IPS DF 19.7 (cell line): ENCODE measurements at regions not wholly inside any gene's neighbourhood (a gene's known extent, or its start where the extent isn't known, plus 50 kb on each side); places are given as distances from the start of the nearest gene placed in this dataset.
A peak's percentile ranks its signal among the peaks of the same experiment; 100 is the strongest.

ENCODE experiments used
- DNase-seq: peaks from one replicate; pipeline ENCODE4 v3.0.0-alpha.2; 2013; ENCODE audit warnings: low read depth, low spot score

DNA sequence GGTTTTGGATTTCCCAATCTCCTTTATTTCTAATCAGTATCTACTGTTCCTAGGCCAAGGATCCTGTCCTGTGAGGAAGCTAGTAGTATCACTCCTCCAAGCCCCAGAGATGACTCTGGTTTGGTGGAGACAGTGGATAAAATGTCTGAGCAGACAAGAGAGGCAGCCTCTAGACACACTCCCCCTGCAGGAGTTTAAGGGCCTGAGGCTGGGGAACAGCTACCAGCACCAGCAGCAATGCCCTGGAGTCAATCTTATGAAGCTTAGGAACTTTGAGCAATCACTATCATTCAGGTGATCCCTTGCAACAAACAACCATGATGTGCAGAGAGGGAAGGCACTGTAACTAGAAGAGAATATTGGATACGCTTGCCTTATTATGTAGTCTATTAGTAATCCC, 384.7 kb upstream of the ID4 start:
- peak; percentile 12 for DNase-seq

DNA sequence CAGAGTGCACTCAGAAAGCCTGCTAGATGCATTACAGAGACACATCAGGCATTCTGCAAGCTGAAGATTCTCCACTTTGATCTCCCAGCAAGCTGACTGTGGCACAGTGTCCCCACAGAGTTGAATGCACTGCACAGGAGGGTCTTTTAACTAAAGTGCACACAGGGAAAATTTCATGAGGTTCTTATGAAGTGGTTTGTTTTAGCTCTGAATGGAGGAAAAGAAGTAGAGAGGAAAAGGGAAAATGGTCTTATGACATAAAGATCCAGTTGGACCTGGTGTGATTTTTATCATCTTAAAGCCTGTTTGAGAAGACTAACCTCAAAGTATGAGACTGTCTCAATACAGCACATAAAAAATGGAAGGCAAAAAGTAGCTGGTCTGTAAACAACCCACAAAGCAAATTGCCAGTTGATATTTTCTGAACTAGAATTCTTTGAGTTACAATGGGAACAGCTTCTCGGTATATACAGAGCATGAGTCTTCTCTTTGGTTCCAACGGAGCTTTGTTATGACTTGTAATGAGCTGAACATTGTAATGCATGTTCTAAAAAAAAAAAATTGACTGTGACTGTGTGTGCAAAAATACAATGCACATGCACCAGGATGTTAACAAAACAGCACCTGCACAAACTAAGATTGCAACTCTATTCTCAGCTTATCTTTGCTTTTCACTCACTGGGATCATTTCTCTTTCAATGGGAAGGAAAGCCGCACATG, 383.0 kb upstream of the ID4 start:
- DNase-seq: no peak

DNA sequence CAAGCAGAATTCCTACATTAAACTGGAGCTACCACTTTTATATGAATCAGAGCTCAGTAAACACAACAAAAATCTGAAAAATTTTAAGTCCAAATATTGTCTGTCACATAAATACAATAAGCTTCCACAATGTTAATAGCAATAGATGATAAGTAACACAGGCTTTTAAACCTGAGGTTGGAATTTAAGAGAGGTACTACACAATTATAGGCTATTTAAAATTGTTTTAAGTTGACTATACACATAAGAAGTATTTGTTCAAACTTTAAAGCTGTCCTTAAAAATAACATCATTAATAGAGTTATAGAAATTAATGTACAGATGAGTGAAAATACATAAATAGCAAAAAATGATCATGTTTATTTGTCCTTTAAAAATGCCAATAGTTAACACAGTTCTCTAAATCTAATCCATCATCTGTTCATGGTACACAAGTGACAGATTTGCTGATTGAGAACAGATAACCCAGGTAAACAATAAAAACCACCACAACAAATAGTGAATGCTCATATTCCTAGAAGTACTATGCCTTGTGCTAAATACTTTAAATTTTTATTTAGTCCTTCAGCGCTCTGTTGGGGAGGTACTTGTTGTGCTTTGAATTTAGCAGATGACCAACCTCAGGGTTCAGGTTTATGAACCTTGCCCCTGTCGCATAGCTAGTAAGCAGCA, 382.3 kb upstream of the ID4 start:
- DNase-seq: no peak

DNA sequence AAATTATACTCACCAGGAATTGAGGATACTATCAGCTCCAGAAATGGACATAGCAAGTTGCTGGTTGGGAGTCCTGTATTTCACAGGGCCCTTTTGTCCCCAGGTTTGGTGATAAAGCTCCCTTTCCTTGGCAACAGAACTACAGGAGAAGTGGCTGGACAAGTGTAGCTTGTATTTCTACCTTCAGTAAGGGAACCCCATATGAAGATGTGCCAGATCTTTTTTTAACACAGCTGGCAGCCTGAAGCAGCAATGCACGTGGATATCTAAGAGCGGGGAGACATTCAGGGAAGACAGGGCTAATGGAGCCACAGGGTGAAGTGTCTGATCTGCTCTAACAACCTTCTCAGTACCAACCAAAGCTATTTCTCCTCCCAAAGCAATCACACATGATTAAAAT, 373.9 kb upstream of the ID4 start:
- DNase-seq: no peak

DNA sequence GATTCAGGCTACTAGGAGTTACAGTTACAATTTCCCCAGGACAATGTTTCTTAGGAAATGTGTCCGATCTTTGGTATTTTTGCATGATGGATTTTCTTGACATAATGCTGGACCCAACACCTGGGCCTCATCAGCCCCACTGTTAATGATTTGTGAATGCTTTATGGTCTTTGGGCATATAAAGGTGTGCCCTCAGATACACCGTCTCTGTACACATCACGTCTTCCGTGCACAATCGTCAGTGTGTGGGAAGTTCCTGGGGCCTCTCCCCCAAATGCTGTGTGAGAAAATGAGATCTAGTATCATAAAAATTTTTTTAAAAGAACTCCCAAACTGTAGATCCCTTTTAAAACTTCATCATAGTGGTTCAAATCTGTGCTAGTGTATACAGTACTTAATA, 373.2 kb upstream of the ID4 start:
- no peak for DNase-seq

DNA sequence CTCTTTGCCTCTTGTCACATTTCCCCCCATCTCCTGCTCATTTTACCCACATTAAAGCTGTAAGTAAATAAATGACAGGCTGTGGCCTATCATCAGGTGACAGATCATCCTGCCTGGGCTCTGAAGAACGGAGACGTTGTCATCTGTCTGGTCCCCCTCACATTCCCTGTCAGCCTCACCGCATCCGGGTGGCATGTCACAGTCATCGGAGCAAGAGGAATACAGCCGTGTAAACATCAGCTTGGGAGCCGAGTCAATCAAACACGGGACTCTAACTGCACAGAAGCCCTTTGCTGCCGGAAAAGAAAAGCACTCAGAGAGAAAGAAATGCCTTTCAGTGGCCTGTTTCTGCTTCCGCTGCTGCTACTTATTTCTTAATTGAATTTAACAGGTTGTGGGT, 371.9 kb upstream of the ID4 start:
- DNase-seq: no peak

DNA sequence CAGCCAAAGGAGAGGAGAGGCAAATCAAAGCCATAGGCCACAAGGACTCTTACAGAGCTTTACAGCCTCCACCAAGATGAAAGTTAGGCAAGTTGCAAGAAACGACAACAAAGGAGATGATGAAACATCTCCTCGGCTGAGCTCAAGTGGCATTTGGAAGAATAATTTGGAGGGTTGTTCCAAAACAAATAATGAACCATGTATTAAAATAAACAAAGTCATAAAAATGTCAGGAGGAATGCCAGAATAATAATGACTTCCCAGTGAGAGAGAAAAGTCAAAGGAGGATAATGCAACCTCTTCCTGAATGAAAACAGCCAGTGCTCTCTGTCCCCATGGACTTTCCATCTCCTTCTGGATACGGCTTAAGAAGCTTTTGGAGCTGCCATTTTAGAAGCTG, 371.4 kb upstream of the ID4 start:
- no peak for DNase-seq

DNA sequence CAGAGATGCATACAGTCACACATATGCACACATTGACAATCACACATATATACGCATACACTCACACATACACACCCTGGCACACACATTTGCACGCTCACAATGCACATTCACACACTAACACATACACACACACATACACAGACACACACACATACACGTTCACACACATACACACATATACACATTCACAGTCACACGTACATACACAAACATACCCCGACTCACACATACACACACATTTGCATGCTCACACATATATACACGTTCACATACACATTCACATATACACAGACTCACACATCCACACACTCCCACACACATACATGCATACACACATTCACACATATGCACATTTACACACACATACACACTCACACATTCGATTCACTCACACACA, 366.8 kb upstream of the ID4 start:
- no peak for DNase-seq

DNA sequence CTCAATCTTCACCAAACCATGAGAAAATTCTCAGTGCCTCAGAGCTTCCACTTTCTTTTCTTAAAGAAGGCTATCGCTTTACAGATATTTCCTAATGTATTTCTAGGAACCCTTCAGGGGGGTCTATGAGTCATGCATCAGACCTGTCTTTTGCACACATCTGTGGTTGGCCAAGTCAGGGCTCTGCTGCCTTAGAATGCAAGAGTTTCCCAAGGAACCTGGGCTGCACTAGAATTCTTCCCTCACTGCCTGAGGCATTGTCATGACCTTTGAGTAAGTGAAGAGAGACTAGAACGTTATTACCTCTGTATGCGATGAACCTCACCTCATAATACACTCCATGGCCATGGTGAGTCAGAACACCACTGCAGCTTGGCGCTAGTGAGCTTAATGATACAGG, 365.0 kb upstream of the ID4 start:
- DNase-seq: no peak

DNA sequence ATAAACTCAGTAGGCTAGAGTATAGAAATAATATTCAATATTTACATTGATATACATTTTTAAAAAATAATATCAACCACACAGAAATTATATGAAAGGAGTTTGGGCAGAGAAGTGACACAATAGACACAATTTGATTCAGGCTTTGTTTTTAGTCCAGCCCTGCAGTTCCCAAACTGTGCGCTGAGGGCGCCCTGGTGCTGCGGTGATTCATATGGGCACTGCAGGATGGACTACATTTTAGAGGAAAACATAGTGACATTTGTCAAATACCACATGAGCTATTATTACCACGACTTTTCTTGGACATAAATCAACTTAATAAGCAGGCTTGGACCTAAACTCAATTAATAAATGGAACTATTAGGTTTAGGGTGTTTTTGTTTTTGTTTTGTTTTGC, 364.3 kb upstream of the ID4 start:
- no peak for DNase-seq

DNA sequence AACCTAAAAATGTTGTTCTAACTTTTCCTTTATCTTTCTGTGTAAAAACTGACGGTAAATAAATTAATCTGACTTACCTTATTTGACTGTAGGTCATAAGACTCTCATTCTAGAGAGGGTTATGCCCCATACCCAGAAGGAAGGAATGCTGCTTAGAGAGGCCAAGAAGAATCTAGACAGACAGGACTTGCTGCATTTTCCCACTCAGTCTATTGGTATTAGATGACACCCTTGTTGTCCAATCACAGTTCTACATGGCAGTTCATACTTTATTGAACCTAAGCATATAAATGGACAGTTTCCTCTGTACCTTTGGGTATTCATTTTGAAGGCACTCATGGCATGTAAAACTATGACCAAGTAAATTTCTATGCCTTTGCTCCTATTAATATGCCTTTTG, 359.6 kb upstream of the ID4 start:
- no peak for DNase-seq

DNA sequence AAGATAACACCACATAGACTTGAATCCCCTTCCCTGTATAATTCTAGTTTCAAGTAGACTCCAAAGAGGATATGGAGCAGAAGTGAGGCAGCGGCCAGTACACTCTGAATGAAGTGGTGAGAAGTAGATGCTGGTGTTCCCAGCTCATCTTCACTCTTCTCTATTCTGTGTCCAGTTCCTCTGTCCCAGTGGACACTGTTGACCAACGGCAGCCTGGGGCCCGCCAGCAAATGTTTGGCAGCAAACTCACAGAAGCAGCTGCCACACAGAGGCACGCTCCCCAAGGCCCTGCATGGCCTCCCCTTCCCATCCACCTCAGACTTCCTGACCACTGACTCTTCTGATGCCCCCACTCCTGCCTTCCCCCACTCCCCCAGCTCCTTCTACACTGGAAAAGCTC, 358.9 kb upstream of the ID4 start:
- DNase-seq: no peak

DNA sequence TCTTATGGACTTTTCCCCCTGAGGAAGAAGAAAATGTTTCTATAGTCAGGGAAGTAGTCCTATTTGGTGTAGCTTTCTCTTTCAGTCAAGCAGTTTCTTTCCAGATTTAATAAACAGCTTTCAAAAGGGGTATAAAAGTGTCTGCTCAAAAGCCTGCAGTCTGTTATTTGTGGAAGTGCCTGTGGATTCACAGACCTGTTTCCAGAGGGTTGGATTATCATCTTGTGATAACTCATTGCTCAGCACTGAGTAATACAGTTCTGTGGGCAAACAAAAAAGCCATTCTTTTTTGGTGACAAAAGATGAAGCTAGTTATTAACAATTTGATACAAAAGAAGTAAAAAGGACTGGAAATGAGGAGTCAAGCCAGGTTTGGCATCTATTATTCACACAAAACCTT, 358.2 kb upstream of the ID4 start:
- no peak for DNase-seq

DNA sequence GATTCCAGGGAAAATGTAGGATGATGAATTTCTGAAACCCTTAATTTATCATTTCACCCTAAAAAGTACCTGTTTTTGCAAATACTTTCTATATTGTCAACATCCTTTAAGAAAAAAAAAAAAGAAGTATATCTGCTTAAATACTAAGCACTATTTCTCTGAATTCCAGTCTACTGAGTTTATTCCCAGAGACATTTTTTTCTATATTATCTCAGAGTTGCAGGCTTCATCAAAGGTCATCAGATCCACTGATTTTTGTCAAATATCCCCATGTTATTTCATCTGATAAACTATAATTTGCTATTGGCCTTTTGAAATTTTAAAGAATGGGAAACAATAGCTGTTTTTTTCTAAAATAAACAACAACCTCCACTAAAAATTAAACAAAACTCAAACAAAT, 357.6 kb upstream of the ID4 start:
- no peak for DNase-seq

DNA sequence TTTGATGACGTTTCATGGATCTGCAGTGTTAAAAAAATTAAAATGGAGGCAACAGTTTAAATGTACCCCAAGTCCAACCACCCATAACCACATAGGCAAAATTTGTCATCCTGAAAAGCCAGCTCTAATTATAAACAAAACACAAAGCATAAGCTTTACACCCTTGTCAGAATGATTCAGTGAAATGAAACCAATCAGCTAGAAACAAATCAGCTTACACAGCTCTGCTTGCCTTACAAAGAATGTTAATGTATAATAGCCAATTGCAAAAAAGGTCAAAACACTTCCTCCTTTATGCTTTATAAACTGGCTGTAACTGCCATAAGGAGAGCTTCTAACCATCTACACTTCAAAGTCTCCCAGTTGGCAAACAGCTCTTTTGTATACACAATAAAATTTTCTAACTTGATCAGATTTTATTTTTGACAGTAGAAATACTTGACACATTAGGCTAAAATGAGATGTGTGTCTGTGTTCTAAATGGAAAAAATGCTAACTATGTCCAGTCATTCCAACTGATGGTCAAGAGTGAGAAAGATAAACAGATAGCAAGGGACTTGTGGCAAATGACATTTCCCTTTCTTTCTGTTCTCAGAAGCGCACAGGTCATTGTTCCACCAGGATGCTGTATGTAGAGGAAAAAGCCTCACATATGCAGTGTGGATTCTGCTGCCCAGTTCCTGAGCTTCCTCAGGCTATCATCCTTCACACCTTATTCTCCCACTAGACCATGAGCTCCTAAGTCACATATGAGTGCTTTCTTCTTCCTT, 344.3 kb upstream of the ID4 start:
- no peak for DNase-seq

DNA sequence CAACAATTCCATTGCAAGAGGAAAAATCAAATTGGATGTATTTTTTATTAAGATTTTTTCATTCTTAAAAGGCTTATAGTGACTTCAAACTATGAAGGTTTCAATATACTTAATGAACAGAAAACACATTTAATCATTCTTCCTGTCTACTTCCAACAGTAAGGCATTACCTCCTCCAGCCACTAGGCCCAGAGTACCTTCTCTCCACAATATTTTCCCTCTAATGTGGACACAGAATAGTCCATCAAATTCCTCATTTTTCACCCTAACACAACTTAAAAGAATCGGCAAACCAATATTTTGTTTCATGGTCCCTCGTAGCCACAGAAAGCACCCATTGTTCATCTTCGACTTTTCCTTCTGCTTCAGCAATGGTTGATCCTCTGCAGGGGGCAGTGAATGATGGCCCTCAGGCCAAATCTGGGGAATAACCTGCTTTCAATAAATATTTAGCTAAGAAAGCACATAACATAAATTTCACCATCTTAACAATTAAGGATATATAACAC, 335.4 kb upstream of the ID4 start:
- DNase-seq: no peak

DNA sequence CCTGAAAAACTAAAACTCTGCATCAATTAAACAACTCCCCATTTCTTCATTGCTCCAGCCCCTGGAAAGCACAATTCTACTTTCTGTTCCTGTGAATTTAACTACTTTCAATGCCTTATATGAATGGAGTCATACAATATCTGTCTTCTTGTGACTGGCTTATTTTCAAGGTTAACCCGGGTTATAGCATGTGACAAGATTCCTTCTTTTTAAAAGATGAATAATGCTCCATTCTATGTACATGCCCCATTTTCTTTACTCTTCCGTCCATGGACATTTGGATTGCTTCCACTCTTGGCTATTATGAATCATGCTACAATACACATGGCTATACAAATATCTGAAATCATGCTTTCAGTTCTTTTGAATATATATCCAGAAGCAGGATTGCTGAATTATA, 334.9 kb upstream of the ID4 start:
- DNase-seq: no peak

DNA sequence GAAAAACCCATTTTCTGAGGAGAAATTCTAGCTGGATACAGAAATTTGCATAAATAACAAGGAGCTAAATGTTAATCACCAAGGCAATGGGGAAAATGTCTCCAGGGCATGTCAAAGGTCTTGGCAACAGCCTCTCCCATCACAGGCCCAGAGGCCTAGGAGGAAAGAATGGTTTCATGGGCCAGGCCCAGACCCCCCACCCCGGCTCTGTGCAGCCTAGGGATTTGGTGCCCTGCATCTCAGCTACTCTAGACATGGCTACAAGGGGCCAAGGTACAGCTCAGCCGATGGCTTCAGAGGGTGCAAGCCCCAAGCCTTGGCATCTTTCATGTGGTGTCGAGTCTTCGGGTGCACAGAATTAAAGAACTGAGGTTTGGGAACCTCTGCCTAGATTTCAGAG, 321.2 kb upstream of the ID4 start:
- DNase-seq: no peak

DNA sequence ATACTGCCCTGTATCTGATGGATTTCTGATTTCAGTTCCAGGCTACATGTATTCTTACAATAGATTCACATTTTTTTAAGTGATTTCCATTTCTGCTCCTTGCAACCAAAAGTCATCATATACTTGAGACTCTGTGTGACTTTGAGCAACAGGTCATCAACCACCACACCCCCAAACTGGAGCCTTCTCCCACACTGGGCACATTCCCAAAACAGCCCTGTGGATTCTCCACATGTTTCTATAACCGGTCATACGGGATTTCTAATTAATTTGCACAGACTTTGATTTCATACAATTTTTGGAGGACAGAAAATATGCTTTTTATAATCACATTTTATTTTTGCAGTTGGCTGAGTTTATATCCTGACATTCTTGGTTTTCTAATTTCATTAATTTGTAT, 317.2 kb upstream of the ID4 start:
- no peak for DNase-seq

DNA sequence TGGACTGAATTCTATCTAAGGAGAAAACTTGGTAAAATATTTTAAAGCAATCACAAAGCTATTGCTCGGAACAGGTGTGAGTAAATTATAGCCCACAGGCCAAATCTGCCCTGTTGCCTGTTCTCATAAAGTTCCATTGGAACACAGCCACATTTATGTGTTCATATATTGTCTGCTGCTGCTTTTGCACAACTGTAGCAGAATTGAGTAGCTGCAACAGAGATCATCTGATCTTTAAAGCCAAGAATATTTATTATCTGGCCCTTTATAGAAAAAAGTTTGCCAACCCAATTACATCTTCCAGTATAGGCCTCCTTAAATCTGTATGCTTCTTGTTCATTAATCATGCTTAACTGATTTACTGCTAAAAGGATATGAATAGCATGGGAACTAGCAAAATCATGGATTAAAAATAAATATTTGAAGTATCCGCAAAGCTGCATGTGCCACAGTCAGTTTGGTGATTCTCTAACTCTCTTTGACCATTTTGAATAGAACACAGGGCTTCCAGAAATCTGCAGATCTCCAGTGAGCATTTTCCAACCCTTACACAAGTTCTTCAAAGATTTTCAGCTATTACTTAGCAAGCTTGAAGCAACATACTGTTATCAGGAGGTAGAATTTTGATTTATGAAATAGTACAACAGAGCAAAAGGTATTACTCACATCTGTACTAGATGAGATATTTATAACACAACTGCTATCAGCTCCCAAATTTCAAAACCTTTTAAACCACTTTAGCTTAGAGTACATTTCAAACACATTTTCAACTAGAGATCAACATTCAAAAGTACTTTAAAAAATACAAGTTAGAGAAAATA, 312.6 kb upstream of the ID4 start:
- no peak for DNase-seq

DNA sequence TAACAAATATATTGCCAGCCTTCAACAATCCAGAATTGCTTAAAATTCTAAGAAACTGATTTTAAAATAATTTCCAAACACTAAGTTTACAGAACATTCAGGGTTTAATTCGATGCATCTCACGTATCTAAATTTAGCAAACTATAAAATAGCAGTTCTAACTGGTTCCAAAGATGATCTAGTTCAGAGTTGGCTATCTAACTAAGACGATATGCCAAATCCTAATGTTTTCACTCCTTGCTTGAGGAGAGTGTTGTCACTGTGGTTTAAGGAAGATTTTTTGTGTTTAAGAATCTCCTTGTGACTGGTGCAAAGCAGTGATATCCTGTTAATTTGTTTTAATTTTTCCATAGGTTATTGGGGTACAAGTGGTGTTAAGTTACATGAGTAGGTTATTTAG, 311.5 kb upstream of the ID4 start:
- no peak for DNase-seq

DNA sequence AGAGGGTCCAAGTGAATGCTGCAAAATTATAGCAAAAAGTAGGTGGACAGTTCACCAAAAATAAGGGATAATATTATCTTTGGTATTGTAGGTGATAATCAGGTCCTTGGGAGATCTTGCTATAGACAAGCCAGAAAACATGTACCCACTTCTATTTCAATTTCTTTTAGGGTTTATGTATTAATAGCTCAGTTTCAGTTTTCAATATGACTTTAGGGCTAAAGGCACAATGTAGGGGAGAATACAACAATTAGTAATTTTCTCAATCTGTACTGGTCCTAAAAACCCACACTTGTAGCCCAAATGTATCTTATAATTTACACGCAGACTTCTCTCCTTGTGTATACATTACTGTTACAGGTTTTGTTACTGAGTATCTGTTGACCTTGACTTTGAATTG, 307.0 kb upstream of the ID4 start:
- DNase-seq: no peak
